ENCODE measurements at regions not wholly inside any gene's neighbourhood (a gene's known extent, or its start where the extent isn't known, plus 50 kb on each side); places are given as distances from the start of the nearest gene placed in this dataset.

- Histone ChIP-seq H3K27me3 (replicated peaks; ENCODE audit: insufficient read depth, low read length) (peaks cover 65% of the 10 kb centered on the region), H3K4me2 (ENCODE audit: low read depth, low read length) (no peak overlapping the region), H3K9me2 (replicated peaks; ENCODE audit: insufficient read depth, low read length) (no peaks in the 10 kb centered on the region), H2AFZ (ENCODE audit: low read length) (no peak overlapping the region), H3F3A (ENCODE audit: insufficient read depth, low read length) (no peaks in the 10 kb centered on the region), H3K79me2 (ENCODE audit: low read length) (no peaks in the 10 kb centered on the region), H3K9ac (ENCODE audit: low read length) (no peak overlapping the region), H3K36me3 (replicated peaks; ENCODE audit: insufficient read depth, low read length) (no peaks in the 10 kb centered on the region), H3K4me1 (ENCODE audit: low read length) (no peaks in the 10 kb centered on the region), H4K20me1 (ENCODE audit: insufficient read depth, low read length) (no peaks in the 10 kb centered on the region), H3K27ac (ENCODE audit: low read length) (no peak overlapping the region), H3K9me3 (replicated peaks; ENCODE audit: insufficient read depth, low read length) (no peaks in the 10 kb centered on the region), H3K4me3 (ENCODE audit: low read length) (no peak overlapping the region)
- TF ChIP-seq EZH2 (optimal IDR thresholded peaks at IDR 0.05; ENCODE audit: low read depth, low read length) = no peak
- no peak for TF ChIP-seq CTCF (IDR thresholded peaks at IDR 0.05; ENCODE audit: low read length)
- no peak for TF ChIP-seq EZH2phosphoT487 (IDR thresholded peaks at IDR 0.05; ENCODE audit: low read length)
- DNase-seq = no peak
Observed at GRCh38 chr2:238564286-238564920, 137.7 kb downstream of the ASB1 start.

GRCh38 chr2:238565031-238565430, 138.3 kb downstream of the ASB1 start:
- Histone ChIP-seq H3K9me3 (replicated peaks; ENCODE audit: insufficient read depth, low read length) (no peaks in the 10 kb centered on the region), H2AFZ (ENCODE audit: low read length) (no peak overlapping the region), H3K79me2 (ENCODE audit: low read length) (no peaks in the 10 kb centered on the region), H3K9ac (ENCODE audit: low read length) (no peak overlapping the region), H3K4me2 (ENCODE audit: low read depth, low read length) (no peak overlapping the region), H4K20me1 (ENCODE audit: insufficient read depth, low read length) (no peaks in the 10 kb centered on the region), H3F3A (ENCODE audit: insufficient read depth, low read length) (no peaks in the 10 kb centered on the region), H3K9me2 (replicated peaks; ENCODE audit: insufficient read depth, low read length) (no peaks in the 10 kb centered on the region), H3K27ac (ENCODE audit: low read length) (no peak overlapping the region), H3K4me1 (ENCODE audit: low read length) (no peaks in the 10 kb centered on the region), H3K36me3 (replicated peaks; ENCODE audit: insufficient read depth, low read length) (no peaks in the 10 kb centered on the region), H3K4me3 (ENCODE audit: low read length) (no peak overlapping the region), H3K27me3 (replicated peaks; ENCODE audit: insufficient read depth, low read length) (peaks cover 66% of the 10 kb centered on the region)
- DNase-seq = no peak
- TF ChIP-seq EZH2phosphoT487 (IDR thresholded peaks at IDR 0.05; ENCODE audit: low read length) = no peak
- no peak for TF ChIP-seq EZH2 (optimal IDR thresholded peaks at IDR 0.05; ENCODE audit: low read depth, low read length)
- no peak for TF ChIP-seq CTCF (IDR thresholded peaks at IDR 0.05; ENCODE audit: low read length)

GRCh38 chr2:238566001-238566645, 139.4 kb downstream of the ASB1 start:
- no peak for TF ChIP-seq EZH2 (optimal IDR thresholded peaks at IDR 0.05; ENCODE audit: low read depth, low read length)
- TF ChIP-seq CTCF (IDR thresholded peaks at IDR 0.05; ENCODE audit: low read length) = no peak
- no peak for TF ChIP-seq EZH2phosphoT487 (IDR thresholded peaks at IDR 0.05; ENCODE audit: low read length)
- Histone ChIP-seq H4K20me1 (ENCODE audit: insufficient read depth, low read length) (no peaks in the 10 kb centered on the region), H3F3A (ENCODE audit: insufficient read depth, low read length) (no peaks in the 10 kb centered on the region), H3K4me1 (ENCODE audit: low read length) (no peaks in the 10 kb centered on the region), H3K9ac (ENCODE audit: low read length) (no peak overlapping the region), H3K4me3 (ENCODE audit: low read length) (no peak overlapping the region), H3K9me2 (replicated peaks; ENCODE audit: insufficient read depth, low read length) (no peaks in the 10 kb centered on the region), H3K9me3 (replicated peaks; ENCODE audit: insufficient read depth, low read length) (no peaks in the 10 kb centered on the region), H2AFZ (ENCODE audit: low read length) (no peak overlapping the region), H3K79me2 (ENCODE audit: low read length) (no peaks in the 10 kb centered on the region), H3K27me3 (replicated peaks; ENCODE audit: insufficient read depth, low read length) (peaks cover 66% of the 10 kb centered on the region), H3K27ac (ENCODE audit: low read length) (no peak overlapping the region), H3K4me2 (ENCODE audit: low read depth, low read length) (no peak overlapping the region), H3K36me3 (replicated peaks; ENCODE audit: insufficient read depth, low read length) (no peaks in the 10 kb centered on the region)
- DNase-seq = no peak
